ENCODE measurements at regions not wholly inside any gene's neighbourhood (a gene's known extent, or its start where the extent isn't known, plus 50 kb on each side); places are given as distances from the start of the nearest gene placed in this dataset.

DNA sequence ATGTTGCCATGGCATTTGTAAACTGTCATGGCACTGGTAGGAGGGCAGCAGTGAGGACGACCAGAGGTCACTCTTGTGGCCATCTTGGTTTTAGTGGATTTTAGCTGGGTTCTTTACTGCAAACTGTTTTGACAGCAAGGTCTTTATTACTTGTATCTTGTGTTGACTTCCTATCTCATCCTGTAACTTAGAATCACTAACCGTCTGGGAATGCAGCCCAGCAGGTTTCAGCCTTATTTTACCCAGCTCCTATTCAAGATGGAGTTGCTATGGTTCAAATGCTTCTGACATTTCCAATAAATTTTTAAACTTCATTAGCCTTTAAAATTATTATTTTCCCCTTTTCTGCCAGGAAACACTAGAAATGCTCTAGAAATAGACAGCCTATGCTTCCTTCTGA, 839.1 kb downstream of the NR2F1-AS1 start (continued):
- TF ChIP-seq, protein P1, sequence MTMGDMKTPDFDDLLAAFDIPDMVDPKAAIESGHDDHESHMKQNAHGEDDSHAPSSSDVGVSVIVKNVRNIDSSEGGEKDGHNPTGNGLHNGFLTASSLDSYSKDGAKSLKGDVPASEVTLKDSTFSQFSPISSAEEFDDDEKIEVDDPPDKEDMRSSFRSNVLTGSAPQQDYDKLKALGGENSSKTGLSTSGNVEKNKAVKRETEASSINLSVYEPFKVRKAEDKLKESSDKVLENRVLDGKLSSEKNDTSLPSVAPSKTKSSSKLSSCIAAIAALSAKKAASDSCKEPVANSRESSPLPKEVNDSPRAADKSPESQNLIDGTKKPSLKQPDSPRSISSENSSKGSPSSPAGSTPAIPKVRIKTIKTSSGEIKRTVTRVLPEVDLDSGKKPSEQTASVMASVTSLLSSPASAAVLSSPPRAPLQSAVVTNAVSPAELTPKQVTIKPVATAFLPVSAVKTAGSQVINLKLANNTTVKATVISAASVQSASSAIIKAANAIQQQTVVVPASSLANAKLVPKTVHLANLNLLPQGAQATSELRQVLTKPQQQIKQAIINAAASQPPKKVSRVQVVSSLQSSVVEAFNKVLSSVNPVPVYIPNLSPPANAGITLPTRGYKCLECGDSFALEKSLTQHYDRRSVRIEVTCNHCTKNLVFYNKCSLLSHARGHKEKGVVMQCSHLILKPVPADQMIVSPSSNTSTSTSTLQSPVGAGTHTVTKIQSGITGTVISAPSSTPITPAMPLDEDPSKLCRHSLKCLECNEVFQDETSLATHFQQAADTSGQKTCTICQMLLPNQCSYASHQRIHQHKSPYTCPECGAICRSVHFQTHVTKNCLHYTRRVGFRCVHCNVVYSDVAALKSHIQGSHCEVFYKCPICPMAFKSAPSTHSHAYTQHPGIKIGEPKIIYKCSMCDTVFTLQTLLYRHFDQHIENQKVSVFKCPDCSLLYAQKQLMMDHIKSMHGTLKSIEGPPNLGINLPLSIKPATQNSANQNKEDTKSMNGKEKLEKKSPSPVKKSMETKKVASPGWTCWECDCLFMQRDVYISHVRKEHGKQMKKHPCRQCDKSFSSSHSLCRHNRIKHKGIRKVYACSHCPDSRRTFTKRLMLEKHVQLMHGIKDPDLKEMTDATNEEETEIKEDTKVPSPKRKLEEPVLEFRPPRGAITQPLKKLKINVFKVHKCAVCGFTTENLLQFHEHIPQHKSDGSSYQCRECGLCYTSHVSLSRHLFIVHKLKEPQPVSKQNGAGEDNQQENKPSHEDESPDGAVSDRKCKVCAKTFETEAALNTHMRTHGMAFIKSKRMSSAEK (CRISPR knock-in tag; IDR thresholded peaks at IDR 0.05; ENCODE audit: borderline replicate concordance): no peak
- no peak for TF ChIP-seq TEAD4 (CRISPR knock-in tag; IDR thresholded peaks at IDR 0.05)
- no peak for TF ChIP-seq GTF2I (CRISPR knock-in tag; conservative IDR thresholded peaks at IDR 0.05)

GRCh38 chr5:92734211-92734940, 846.6 kb downstream of the NR2F1-AS1 start:
- no peaks in the 10 kb centered on the region for H3K36me3 Mint-ChIP-seq
- CTCF ChIA-PET: no interaction called here
- POLR2A ChIA-PET: no interaction called here
- H3K9me3 Mint-ChIP-seq: peaks cover 8% of the 10 kb centered on the region; the same call in 1 of the 2 replicates
- H3K4me3 Mint-ChIP-seq: no peak overlapping the region
- DNase-seq (ENCODE audit: low spot score) (no peak), ATAC-seq (no peak)
- no peaks in the 10 kb centered on the region for H3K27me3 Mint-ChIP-seq (ENCODE audit: low read depth)
- no peaks in the 10 kb centered on the region for H3K4me1 Mint-ChIP-seq
- H3K27ac Mint-ChIP-seq: no peak overlapping the region
- no peak for TF ChIP-seq SOX15 (CRISPR knock-in tag; IDR thresholded peaks at IDR 0.05)
- TF ChIP-seq, protein P2, sequence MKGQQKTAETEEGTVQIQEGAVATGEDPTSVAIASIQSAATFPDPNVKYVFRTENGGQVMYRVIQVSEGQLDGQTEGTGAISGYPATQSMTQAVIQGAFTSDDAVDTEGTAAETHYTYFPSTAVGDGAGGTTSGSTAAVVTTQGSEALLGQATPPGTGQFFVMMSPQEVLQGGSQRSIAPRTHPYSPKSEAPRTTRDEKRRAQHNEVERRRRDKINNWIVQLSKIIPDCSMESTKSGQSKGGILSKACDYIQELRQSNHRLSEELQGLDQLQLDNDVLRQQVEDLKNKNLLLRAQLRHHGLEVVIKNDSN (CRISPR knock-in tag; IDR thresholded peaks at IDR 0.05): no peak
- TF ChIP-seq, protein P3, sequence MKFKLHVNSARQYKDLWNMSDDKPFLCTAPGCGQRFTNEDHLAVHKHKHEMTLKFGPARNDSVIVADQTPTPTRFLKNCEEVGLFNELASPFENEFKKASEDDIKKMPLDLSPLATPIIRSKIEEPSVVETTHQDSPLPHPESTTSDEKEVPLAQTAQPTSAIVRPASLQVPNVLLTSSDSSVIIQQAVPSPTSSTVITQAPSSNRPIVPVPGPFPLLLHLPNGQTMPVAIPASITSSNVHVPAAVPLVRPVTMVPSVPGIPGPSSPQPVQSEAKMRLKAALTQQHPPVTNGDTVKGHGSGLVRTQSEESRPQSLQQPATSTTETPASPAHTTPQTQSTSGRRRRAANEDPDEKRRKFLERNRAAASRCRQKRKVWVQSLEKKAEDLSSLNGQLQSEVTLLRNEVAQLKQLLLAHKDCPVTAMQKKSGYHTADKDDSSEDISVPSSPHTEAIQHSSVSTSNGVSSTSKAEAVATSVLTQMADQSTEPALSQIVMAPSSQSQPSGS (CRISPR knock-in tag; IDR thresholded peaks at IDR 0.05; ENCODE audit: borderline replicate concordance, low read depth): no peak
- TF ChIP-seq ATF1 (CRISPR knock-in tag; IDR thresholded peaks at IDR 0.05): no peak
- no peak for TF ChIP-seq ZNF396 (CRISPR knock-in tag; IDR thresholded peaks at IDR 0.05; ENCODE audit: borderline replicate concordance)
- TF ChIP-seq, protein P4, sequence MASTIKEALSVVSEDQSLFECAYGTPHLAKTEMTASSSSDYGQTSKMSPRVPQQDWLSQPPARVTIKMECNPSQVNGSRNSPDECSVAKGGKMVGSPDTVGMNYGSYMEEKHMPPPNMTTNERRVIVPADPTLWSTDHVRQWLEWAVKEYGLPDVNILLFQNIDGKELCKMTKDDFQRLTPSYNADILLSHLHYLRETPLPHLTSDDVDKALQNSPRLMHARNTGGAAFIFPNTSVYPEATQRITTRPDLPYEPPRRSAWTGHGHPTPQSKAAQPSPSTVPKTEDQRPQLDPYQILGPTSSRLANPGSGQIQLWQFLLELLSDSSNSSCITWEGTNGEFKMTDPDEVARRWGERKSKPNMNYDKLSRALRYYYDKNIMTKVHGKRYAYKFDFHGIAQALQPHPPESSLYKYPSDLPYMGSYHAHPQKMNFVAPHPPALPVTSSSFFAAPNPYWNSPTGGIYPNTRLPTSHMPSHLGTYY (CRISPR knock-in tag; IDR thresholded peaks at IDR 0.05): no peak
- no peak for TF ChIP-seq TEAD1 (CRISPR knock-in tag; IDR thresholded peaks at IDR 0.05)
- TF ChIP-seq KAT7 (CRISPR knock-in tag; IDR thresholded peaks at IDR 0.05; ENCODE audit: borderline replicate concordance): no peak
- no peak for TF ChIP-seq ZNF425 (CRISPR knock-in tag; conservative IDR thresholded peaks at IDR 0.05)
- TF ChIP-seq AFF4 (CRISPR knock-in tag; IDR thresholded peaks at IDR 0.05; ENCODE audit: borderline replicate concordance): no peak
- TF ChIP-seq, protein P5, sequence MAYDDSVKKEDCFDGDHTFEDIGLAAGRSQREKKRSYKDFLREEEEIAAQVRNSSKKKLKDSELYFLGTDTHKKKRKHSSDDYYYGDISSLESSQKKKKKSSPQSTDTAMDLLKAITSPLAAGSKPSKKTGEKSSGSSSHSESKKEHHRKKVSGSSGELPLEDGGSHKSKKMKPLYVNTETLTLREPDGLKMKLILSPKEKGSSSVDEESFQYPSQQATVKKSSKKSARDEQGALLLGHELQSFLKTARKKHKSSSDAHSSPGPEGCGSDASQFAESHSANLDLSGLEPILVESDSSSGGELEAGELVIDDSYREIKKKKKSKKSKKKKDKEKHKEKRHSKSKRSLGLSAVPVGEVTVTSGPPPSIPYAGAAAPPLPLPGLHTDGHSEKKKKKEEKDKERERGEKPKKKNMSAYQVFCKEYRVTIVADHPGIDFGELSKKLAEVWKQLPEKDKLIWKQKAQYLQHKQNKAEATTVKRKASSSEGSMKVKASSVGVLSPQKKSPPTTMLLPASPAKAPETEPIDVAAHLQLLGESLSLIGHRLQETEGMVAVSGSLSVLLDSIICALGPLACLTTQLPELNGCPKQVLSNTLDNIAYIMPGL (CRISPR knock-in tag; IDR thresholded peaks at IDR 0.05): no peak
- TF ChIP-seq, protein P6, sequence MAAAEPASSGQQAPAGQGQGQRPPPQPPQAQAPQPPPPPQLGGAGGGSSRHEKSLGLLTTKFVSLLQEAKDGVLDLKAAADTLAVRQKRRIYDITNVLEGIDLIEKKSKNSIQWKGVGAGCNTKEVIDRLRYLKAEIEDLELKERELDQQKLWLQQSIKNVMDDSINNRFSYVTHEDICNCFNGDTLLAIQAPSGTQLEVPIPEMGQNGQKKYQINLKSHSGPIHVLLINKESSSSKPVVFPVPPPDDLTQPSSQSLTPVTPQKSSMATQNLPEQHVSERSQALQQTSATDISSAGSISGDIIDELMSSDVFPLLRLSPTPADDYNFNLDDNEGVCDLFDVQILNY (CRISPR knock-in tag; IDR thresholded peaks at IDR 0.05): no peak
